IMR-90 (cell line): ENCODE measurements at regions not wholly inside any gene's neighbourhood (a gene's known extent, or its start where the extent isn't known, plus 50 kb on each side); places are given as distances from the start of the nearest gene placed in this dataset.

Experiments
- ATAC-seq: fragments of 200-7000 bp; cut with Tn5 transposase; 2 replicates; pipeline ENCODE4 v1.9.1; 2020; ENCODE audit warnings: low read depth, mild to moderate bottlenecking, moderate library complexity
- BruUV-seq: library from RNA; stranded (reverse); fragments of 400-500 nt; replicated peaks from 2 replicates; lab custom pipeline; 2021; lab: Mats Ljungman, UMichigan
- CTCF ChIA-PET: fragments of 300-600 bp; formaldehyde crosslinking; extraction: SDS; loops from one replicate; lab custom pipeline; 2021; ENCODE audit warnings: antibody characterized with exemption; lab: Yijun Ruan, JAX
- POLR2A ChIA-PET: fragments of 300-600 bp; sonication (Branson Sonifier 250); formaldehyde crosslinking; loops from one replicate; lab custom pipeline; 2022; ENCODE audit warnings: antibody characterized with exemption; ENCODE audit not compliant: unreplicated experiment; lab: Charles Lee
- DNase-seq: peaks from one replicate; pipeline ENCODE4 v3.0.0; 2013
- H2AFZ ChIP-seq: replicated peaks from 2 replicates; pipeline ENCODE3; 2013; ENCODE audit warnings: low read length, mild to moderate bottlenecking; ENCODE audit not compliant: poor library complexity
- H2AK5ac ChIP-seq: 2 replicates; pipeline ENCODE4 v1.6.1; 2013; ENCODE audit warnings: low read depth, low read length, inconsistent platforms
- H2AK9ac ChIP-seq: replicated peaks from 2 replicates; pipeline ENCODE3; 2013; ENCODE audit warnings: mild to moderate bottlenecking, low read depth, low read length, moderate library complexity; ENCODE audit not compliant: poor library complexity
- H2BK120ac ChIP-seq: 2 replicates; pipeline ENCODE4 v1.6.1; 2013; ENCODE audit warnings: low read depth, low read length, inconsistent platforms
- H2BK15ac ChIP-seq: 3 replicates; pipeline ENCODE4 v1.6.1; 2013; ENCODE audit warnings: low read depth, low read length, inconsistent platforms
- H2BK20ac ChIP-seq: 2 replicates; pipeline ENCODE4 v1.6.1; 2013; ENCODE audit warnings: low read depth, mild to moderate bottlenecking, inconsistent platforms, low read length, moderate library complexity
- H2BK5ac ChIP-seq: 2 replicates; pipeline ENCODE4 v1.6.1; 2013; ENCODE audit warnings: mild to moderate bottlenecking, low read depth, low read length, inconsistent platforms; ENCODE audit not compliant: poor library complexity, severe bottlenecking
- H3K14ac ChIP-seq: replicated peaks from 2 replicates; pipeline ENCODE4 v1.6.1; 2013; ENCODE audit warnings: low read depth, low read length, inconsistent platforms
- H3K18ac ChIP-seq: 2 replicates; pipeline ENCODE4 v1.6.1; 2013; ENCODE audit warnings: low read depth, low read length, control low read depth
- H3K23ac ChIP-seq: 2 replicates; pipeline ENCODE4 v1.6.1; 2013; ENCODE audit warnings: low read depth, low read length, inconsistent platforms
- H3K27ac ChIP-seq: 2 replicates; pipeline ENCODE4 v1.5.1; 2013; ENCODE audit warnings: mild to moderate bottlenecking, control low read depth, low read length; ENCODE audit not compliant: insufficient read depth
- H3K27me3 ChIP-seq: 2 replicates; pipeline ENCODE4 v1.6.1; 2013; ENCODE audit warnings: low read length; ENCODE audit not compliant: control insufficient read depth, insufficient read depth
- H3K36me3 ChIP-seq: 2 replicates; pipeline ENCODE4 v1.6.1; 2013; ENCODE audit warnings: low read length, mixed read lengths; ENCODE audit not compliant: control insufficient read depth, insufficient read depth
- H3K4ac ChIP-seq: 2 replicates; pipeline ENCODE4 v1.6.1; 2013; ENCODE audit warnings: low read depth, low read length, inconsistent platforms
- H3K4me1 ChIP-seq: 2 replicates; pipeline ENCODE4 v1.6.1; 2013; ENCODE audit warnings: low read length, mixed read lengths; ENCODE audit not compliant: control insufficient read depth, insufficient read depth
- H3K4me2 ChIP-seq: 2 replicates; pipeline ENCODE4 v1.6.1; 2013; ENCODE audit warnings: low read depth, mild to moderate bottlenecking, control low read depth, low read length, moderate library complexity
- H3K4me3 ChIP-seq: 2 replicates; pipeline ENCODE4 v1.5.1; 2013; ENCODE audit warnings: low read depth, mild to moderate bottlenecking, control low read depth, low read length, moderate library complexity; ENCODE audit not compliant: insufficient read depth
- H3K56ac ChIP-seq: 2 replicates; pipeline ENCODE4 v1.6.1; 2013; ENCODE audit warnings: low read length, inconsistent platforms; ENCODE audit not compliant: insufficient read depth; ENCODE audit errors: extremely low read depth
- H3K79me1 ChIP-seq, 2 experiments: 2 replicates each; pipeline ENCODE4 v1.6.1; 2013; ENCODE audit warnings: low read length in 2 of 2, inconsistent platforms in 1 of 2, low read depth in 1 of 2
- H3K9ac ChIP-seq: 2 replicates; pipeline ENCODE4 v1.6.1; 2013; ENCODE audit warnings: low read depth, low read length, control low read depth
- H3K9me1 ChIP-seq: 2 replicates; pipeline ENCODE4 v1.6.1; 2013; ENCODE audit warnings: low read length, inconsistent platforms; ENCODE audit not compliant: insufficient read depth
- H3K9me3 ChIP-seq: 2 replicates; pipeline ENCODE4 v1.6.1; 2013; ENCODE audit warnings: low read length; ENCODE audit not compliant: control insufficient read depth, insufficient read depth
- H4K20me1 ChIP-seq: 2 replicates; pipeline ENCODE4 v1.6.1; 2013; ENCODE audit warnings: low read length, inconsistent platforms; ENCODE audit not compliant: insufficient read depth
- H4K5ac ChIP-seq: 2 replicates; pipeline ENCODE4 v1.6.1; 2013; ENCODE audit warnings: mild to moderate bottlenecking, low read depth, low read length, control low read depth
- H4K8ac ChIP-seq, 2 experiments: 2 replicates each; pipeline ENCODE4 v1.6.1; 2013; ENCODE audit warnings: low read depth in 2 of 2, low read length in 2 of 2, control low read depth in 1 of 2, inconsistent platforms in 1 of 2
- H4K91ac ChIP-seq: 2 replicates; pipeline ENCODE4 v1.6.1; 2013; ENCODE audit warnings: low read depth, low read length, inconsistent platforms; ENCODE audit not compliant: insufficient read depth
- FOS ChIP-seq: fragments of 150-350 bp; IDR thresholded peaks from 2 replicates; pipeline ENCODE4 v1.6.1; 2016; ENCODE audit warnings: low read depth, low read length
- MXI1 ChIP-seq: IDR thresholded peaks from 2 replicates; pipeline ENCODE4 v1.6.1; 2012; ENCODE audit warnings: low read depth, mild to moderate bottlenecking, low read length, moderate library complexity, borderline replicate concordance
- NFE2L2 ChIP-seq: fragments of 150-350 bp; IDR thresholded peaks from 2 replicates; pipeline ENCODE4 v1.6.1; 2016; ENCODE audit warnings: low read depth, mild to moderate bottlenecking, low read length
- WGBS, 2 experiments: methylation state at CpG; one replicate each; pipeline versions ENCODE4 v1.1.5 to v1.1.7; 2013; ENCODE audit warnings: missing lambda C conversion rate in 2 of 2; ENCODE audit not compliant: insufficient read length in 1 of 2; ENCODE audit errors: extremely low coverage in 2 of 2; 5-methylcytosine and 5-hydroxymethylcytosine counted together
- dilution Hi-C: fragments of 300-500 bp; cut with HindIII; formaldehyde crosslinking; loops from one replicate; pipeline ENCODE4 v1.14.3; 2018; ENCODE audit warnings: low sequenced_read_pairs; ENCODE audit not compliant: unreplicated experiment
- in situ Hi-C: fragments of 300-500 bp; cut with MboI; formaldehyde crosslinking; loops from 3 replicates; pipeline ENCODE4 v1.14.3; 2019; ENCODE audit warnings: low sequenced_read_pairs, inconsistent platforms, mixed read lengths
- intact Hi-C: fragments of 100-400 bp; cut with micrococcal nuclease; formaldehyde crosslinking; loops from 2 replicates; pipeline ENCODE4 v1.10.0; 2022
- TF ChIP-seq, protein P1 (sequence below): fragments of 150-350 bp; IDR thresholded peaks from 2 replicates; pipeline ENCODE4 v1.6.1; 2016; ENCODE audit warnings: low read depth, mild to moderate bottlenecking, low read length, moderate library complexity, borderline replicate concordance

DNA sequence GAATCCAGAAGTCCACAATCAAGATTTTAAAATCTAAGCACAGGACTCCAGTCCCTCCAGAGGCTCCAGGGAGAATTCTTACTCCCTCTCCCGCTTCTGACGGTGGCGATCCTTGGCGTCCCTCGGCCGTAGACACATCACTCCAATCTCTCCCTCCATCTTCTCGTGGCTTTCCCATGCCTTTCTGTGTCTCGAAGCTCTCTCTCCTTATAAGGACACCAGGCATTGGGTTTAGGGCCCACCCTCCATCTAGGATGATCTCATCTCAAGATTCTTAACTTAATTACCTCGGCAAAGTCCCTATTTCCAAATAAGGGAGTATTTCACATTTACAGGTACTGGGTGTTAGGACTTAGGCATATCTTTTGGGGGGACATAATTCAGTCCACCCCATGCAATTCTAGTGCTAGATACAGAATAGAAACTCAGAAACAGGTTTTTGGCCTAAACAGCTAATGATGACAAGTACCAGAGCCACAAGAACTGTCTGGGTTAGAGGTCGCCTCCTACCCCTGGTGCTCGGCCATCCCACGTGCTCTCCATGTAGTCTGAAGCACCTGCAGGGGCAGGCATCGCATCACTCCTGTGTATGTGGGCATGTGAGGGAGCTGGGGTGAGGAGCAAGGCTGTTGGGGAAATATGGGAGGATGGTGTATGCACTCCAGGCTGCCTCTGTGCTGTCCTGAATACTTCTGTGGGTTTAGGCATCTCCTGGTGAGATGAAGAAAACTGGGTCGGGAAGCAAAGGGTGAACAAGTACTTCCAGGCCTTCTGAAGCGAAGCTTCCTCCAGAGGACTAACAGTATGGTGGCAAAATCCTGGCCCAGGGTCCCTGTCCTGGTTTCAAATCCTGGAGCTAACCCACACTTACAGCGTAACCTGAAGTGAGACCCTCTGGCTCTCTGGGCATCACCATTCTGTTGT, 298.3 kb upstream of the ZMIZ1 start (continued):
- TF ChIP-seq NFE2L2 = no peak
- no peak for TF ChIP-seq MXI1

DNA sequence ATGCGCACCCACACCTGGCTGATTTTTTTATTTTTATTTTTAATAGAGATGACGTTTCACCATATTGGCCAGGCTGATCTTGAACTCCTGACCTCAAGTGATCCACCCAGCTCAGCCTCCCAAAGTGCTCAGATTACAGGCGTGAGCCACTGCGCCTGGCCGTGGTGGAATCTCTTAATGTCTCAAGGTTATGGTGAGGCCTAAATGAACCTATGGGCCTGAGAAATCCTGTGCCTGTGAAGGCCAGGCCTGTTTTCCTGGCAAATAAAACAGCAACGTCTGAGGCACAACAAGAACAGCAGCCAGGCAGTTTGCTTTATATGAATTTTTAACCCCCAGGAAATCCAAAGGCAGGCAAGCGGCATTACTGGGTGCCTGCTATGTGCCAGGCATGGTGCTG, 297.5 kb upstream of the ZMIZ1 start:
- Histone ChIP-seq H3K9ac (no peak overlapping the region), H2AFZ (no peak overlapping the region), H2AK9ac (no peak overlapping the region), H2BK15ac (no peak overlapping the region), H3K18ac (no peak overlapping the region), H4K20me1 (no peaks in the 10 kb centered on the region), H3K4me1 (peaks cover 11% of the 10 kb centered on the region), H3K27ac (no peak overlapping the region), H3K9me3 (no peaks in the 10 kb centered on the region), H3K9me1 (peaks cover 6% of the 10 kb centered on the region; the same call in 1 of the 2 replicates), H4K5ac (no peak overlapping the region), H2BK120ac (no peak overlapping the region), H2AK5ac (no peak overlapping the region; the same call in 1 of the 2 replicates), H3K23ac (no peak overlapping the region), H3K4me2 (no peak overlapping the region), H2BK5ac (no peak overlapping the region), H2BK20ac (no peak overlapping the region), H3K79me1 (no peaks in the 10 kb centered on the region), H3K4me3 (no peak overlapping the region), H3K27me3 (no peaks in the 10 kb centered on the region; the same call in none of the 2 replicates), H4K91ac (no peak overlapping the region), H3K14ac (no peak overlapping the region), H4K8ac (no peak overlapping the region), H3K56ac (no peak overlapping the region), H3K36me3 (no peaks in the 10 kb centered on the region), H3K4ac (no peak overlapping the region)
- dilution Hi-C loops = no loop called here
- WGBS, 2 experiments = 90% methylated on average over 2 of the region's 7 CpGs; no CpG with 5 or more reads in 1 of the 2 experiments
- ATAC-seq (no peak), DNase-seq (no peak)
- in situ Hi-C loops = no loop called here
- TF ChIP-seq FOS = no peak
- TF ChIP-seq, protein P1, sequence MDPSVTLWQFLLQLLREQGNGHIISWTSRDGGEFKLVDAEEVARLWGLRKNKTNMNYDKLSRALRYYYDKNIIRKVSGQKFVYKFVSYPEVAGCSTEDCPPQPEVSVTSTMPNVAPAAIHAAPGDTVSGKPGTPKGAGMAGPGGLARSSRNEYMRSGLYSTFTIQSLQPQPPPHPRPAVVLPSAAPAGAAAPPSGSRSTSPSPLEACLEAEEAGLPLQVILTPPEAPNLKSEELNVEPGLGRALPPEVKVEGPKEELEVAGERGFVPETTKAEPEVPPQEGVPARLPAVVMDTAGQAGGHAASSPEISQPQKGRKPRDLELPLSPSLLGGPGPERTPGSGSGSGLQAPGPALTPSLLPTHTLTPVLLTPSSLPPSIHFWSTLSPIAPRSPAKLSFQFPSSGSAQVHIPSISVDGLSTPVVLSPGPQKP = no peak
- ChIA-PET POLR2A (no interaction called here), CTCF (no interaction called here)
- intact Hi-C loops = no loop called here
- no TSS peak for BruUV-seq
